ENCODE measurements at regions not wholly inside any gene's neighbourhood (a gene's known extent, or its start where the extent isn't known, plus 50 kb on each side); places are given as distances from the start of the nearest gene placed in this dataset.

- TF ChIP-seq CTCF (conservative IDR thresholded peaks at IDR 0.05) (no peak), ZFX (IDR thresholded peaks at IDR 0.05) (no peak)
Measured at GRCh38 chr15:54722342-54722986, 474.3 kb downstream of the RSL24D1 start.
